HG03520 (cell line): ENCODE measurements at regions not wholly inside any gene's neighbourhood (a gene's known extent, or its start where the extent isn't known, plus 50 kb on each side); places are given as distances from the start of the nearest gene placed in this dataset.

ENCODE experiments used
- ATAC-seq: cut with Tn5 transposase; IDR thresholded peaks from one replicate; pipeline ENCODE4 v1.9.1; 2021; ENCODE audit warnings: mild to moderate bottlenecking, moderate library complexity; ENCODE audit not compliant: unreplicated experiment

GRCh38 chr15:53307952-53308624 is 451.4 kb downstream of the WDR72 start:
- ATAC-seq = no peak

GRCh38 chr15:53305554-53305953 is 453.9 kb downstream of the WDR72 start:
- no peak for ATAC-seq

- no peak for ATAC-seq
Measured at GRCh38 chr15:53305101-53305500, 454.4 kb downstream of the WDR72 start.

GRCh38 chr15:53297828-53298227 is 461.6 kb downstream of the WDR72 start:
- ATAC-seq = no peak

- ATAC-seq = no peak
Measured at GRCh38 chr15:53296603-53297002, 462.9 kb downstream of the WDR72 start.

GRCh38 chr15:53295574-53295973 is 463.9 kb downstream of the WDR72 start:
- no peak for ATAC-seq

- no peak for ATAC-seq
Measured at GRCh38 chr15:53288542-53288941, 470.9 kb downstream of the WDR72 start.

GRCh38 chr15:53274630-53275029 is 484.5 kb upstream of the ONECUT1 start:
- ATAC-seq = no peak

- no peak for ATAC-seq
Measured at GRCh38 chr15:53272116-53272515, 482.0 kb upstream of the ONECUT1 start.

- ATAC-seq = no peak
Measured at GRCh38 chr15:53266176-53266575, 476.0 kb upstream of the ONECUT1 start.

- no peak for ATAC-seq
Measured at GRCh38 chr15:53260647-53261046, 470.5 kb upstream of the ONECUT1 start.

GRCh38 chr15:53256457-53256856 is 466.3 kb upstream of the ONECUT1 start:
- no peak for ATAC-seq

GRCh38 chr15:53256043-53256442 is 465.9 kb upstream of the ONECUT1 start:
- ATAC-seq = no peak

- ATAC-seq = no peak
Measured at GRCh38 chr15:53251996-53252395, 461.9 kb upstream of the ONECUT1 start.

GRCh38 chr15:53251523-53251922 is 461.4 kb upstream of the ONECUT1 start:
- no peak for ATAC-seq

- ATAC-seq = no peak
Measured at GRCh38 chr15:53247041-53247708, 457.0 kb upstream of the ONECUT1 start.

- no peak for ATAC-seq
Measured at GRCh38 chr15:53246404-53246803, 456.3 kb upstream of the ONECUT1 start.

GRCh38 chr15:53233801-53234200 is 443.7 kb upstream of the ONECUT1 start:
- ATAC-seq = no peak

GRCh38 chr15:53230473-53230872 is 440.3 kb upstream of the ONECUT1 start:
- ATAC-seq = no peak

GRCh38 chr15:53226559-53226958 is 436.4 kb upstream of the ONECUT1 start:
- no peak for ATAC-seq

GRCh38 chr15:53225781-53226180 is 435.6 kb upstream of the ONECUT1 start:
- ATAC-seq = no peak

GRCh38 chr15:53224371-53224770 is 434.2 kb upstream of the ONECUT1 start:
- ATAC-seq = no peak

GRCh38 chr15:53223815-53224214 is 433.7 kb upstream of the ONECUT1 start:
- ATAC-seq = no peak
